GM12873 (cell line): ENCODE measurements at regions not wholly inside any gene's neighbourhood (a gene's known extent, or its start where the extent isn't known, plus 50 kb on each side); places are given as distances from the start of the nearest gene placed in this dataset.

Source experiments
- CTCF ChIP-seq: IDR thresholded peaks from 2 replicates; pipeline ENCODE4 v1.5.1; 2012; ENCODE audit warnings: low read depth, mild to moderate bottlenecking, moderate library complexity, low read length, control low read depth; ENCODE audit not compliant: insufficient read depth; ENCODE audit errors: missing control alignments

- TF ChIP-seq CTCF, result no peak
Measured at GRCh38 chr4:60657041-60657440, 543.1 kb upstream of the ADGRL3 start.

GRCh38 chr4:60657807-60658206, 542.3 kb upstream of the ADGRL3 start:
- TF ChIP-seq CTCF, result no peak

DNA sequence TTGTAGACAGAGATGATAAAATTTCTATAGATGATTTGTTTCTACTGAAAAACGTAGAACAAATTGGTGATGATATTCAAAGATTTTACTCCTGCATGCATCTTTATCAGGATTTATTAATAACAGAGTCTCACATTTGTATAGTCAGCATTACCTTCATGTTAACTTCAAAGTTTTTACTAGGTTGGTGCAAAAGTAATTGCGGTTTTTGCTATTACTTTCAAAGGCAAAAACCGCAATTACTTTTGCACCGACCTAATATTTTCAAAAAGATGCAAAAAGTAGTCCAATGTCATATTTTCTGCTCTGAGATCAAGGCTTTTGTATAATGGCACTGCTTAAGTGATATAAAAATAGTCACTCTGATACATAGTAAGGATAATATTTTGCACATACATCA, 536.4 kb upstream of the ADGRL3 start:
- TF ChIP-seq CTCF, result no peak

DNA sequence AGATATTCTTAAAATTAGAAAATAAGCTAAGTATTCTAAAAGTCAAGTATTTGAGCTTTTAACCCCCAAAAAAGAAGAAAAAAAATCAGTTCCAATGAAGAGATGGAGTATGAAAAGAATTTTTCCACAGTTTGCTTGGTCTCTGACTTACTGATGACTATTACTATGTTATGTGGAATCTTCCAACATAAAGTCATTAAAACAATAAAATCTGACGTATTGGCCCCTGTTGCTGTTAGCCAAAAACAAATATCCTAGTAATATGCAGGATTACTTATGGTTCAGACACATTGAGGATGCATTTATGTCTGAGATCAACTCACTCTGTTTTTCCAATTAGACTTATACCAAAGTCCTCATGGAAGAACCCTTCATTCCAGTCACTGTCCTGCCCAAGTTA, 517.2 kb upstream of the ADGRL3 start:
- TF ChIP-seq CTCF, result no peak

DNA sequence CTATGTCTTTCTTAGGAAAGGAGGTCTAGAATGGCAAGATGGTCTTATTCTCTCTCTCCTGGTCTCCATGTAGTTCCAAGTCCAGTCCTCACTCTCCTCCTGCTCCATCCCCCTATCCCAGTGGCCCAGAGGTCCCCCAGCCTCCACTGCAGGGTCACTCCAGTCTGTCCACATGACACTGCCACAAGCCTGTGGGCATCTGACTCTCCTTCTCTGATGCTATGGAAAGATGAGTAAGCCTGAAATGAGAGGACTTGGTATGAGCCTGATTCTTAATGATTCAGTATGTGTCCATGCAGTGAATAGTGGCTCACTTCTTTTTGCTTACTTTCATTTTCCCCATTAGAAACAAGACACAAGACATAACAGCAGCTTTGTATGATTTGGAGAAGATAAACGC, 516.8 kb upstream of the ADGRL3 start:
- no peak for TF ChIP-seq CTCF

GRCh38 chr4:60683973-60684372, 516.2 kb upstream of the ADGRL3 start:
- no peak for TF ChIP-seq CTCF

DNA sequence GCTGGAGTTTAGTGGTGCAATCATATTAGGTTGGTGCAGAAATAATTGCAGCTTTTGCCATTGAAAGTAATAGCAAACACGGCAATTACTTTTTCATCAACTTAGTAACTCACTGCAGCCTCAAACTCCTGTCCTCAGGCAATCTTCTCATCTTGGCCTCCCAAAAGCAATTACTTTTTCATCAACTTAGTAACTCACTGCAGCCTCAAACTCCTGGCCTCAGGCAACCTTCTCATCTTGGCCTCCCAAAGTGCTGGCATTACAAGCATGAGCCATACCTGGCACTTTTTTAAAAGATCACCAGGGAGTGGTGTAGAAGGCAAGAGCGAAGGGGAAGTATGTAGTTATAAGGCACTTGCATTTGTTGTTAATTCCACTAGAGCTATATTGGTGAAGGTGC, 491.1 kb upstream of the ADGRL3 start:
- TF ChIP-seq CTCF, result no peak

DNA sequence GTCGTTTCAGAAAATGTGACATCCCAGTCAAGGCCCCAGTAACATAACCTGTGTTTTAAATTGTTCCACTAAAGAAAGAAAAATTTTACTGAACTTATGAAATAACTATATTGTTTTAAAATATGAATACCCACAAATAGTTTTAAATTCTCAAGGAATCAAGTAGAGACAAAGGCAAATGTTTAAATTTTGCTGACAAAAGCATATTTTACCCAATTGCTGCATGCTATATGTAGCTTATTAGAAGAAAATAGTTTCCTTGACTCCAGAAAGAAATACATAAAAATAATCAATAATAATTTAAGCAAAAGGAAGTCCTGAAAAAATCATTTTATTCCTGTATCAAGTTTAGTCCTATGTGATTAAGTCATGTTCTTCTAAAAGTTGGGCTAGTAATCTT, 481.3 kb upstream of the ADGRL3 start:
- TF ChIP-seq CTCF, result no peak
